GM19351 (cell line): ENCODE measurements at regions not wholly inside any gene's neighbourhood (a gene's known extent, or its start where the extent isn't known, plus 50 kb on each side); places are given as distances from the start of the nearest gene placed in this dataset.

Experiments used
- ATAC-seq: cut with Tn5 transposase; IDR thresholded peaks from one replicate; pipeline ENCODE4 v1.9.1; 2021; ENCODE audit warnings: mild to moderate bottlenecking, moderate library complexity; ENCODE audit not compliant: unreplicated experiment

- no peak for ATAC-seq
These were observed 50.4 kb upstream of the DAB1 start for GRCh38 chr1:57474137-57474750.
